HG02885 (cell line): ENCODE measurements at regions not wholly inside any gene's neighbourhood (a gene's known extent, or its start where the extent isn't known, plus 50 kb on each side); places are given as distances from the start of the nearest gene placed in this dataset.
"Not testable (repeated sequence)": the region's sequence is repeated elsewhere in the genome, so short reads cannot be mapped to it uniquely, and the experiment has no call there.

Source experiments
- ATAC-seq: cut with Tn5 transposase; IDR thresholded peaks from one replicate; pipeline ENCODE4 v1.9.1; 2021; ENCODE audit warnings: mild to moderate bottlenecking; ENCODE audit not compliant: unreplicated experiment, poor library complexity

- no peak for ATAC-seq
These were observed 109.9 kb downstream of the TMEM182 start for GRCh38 chr2:102871707-102872106.

- ATAC-seq: no peak
These were observed 110.6 kb downstream of the TMEM182 start for GRCh38 chr2:102872388-102872787.

- not testable (repeated sequence) for ATAC-seq
These were observed 117.7 kb downstream of the TMEM182 start for GRCh38 chr2:102879513-102879912.

- ATAC-seq: no peak
These were observed 118.9 kb downstream of the TMEM182 start for GRCh38 chr2:102880731-102881130.

GRCh38 chr2:102886216-102886893 is 124.5 kb downstream of the TMEM182 start:
- no peak for ATAC-seq

GRCh38 chr2:102888514-102888913 is 126.7 kb downstream of the TMEM182 start:
- ATAC-seq: no peak

- no peak for ATAC-seq
These were observed 129.5 kb downstream of the TMEM182 start for GRCh38 chr2:102891296-102891695.

GRCh38 chr2:102892698-102893310 is 131.0 kb downstream of the TMEM182 start:
- no peak for ATAC-seq

GRCh38 chr2:102893870-102894269 is 132.0 kb downstream of the TMEM182 start:
- ATAC-seq: no peak

GRCh38 chr2:102895376-102895775 is 133.5 kb downstream of the TMEM182 start:
- no peak for ATAC-seq

GRCh38 chr2:102909240-102909639 is 147.4 kb downstream of the TMEM182 start:
- not testable (repeated sequence) for ATAC-seq

GRCh38 chr2:102910724-102911123 is 148.9 kb downstream of the TMEM182 start:
- no peak for ATAC-seq

GRCh38 chr2:102915128-102915527 is 153.3 kb downstream of the TMEM182 start:
- no peak for ATAC-seq

- ATAC-seq: no peak
These were observed 160.5 kb downstream of the TMEM182 start for GRCh38 chr2:102922321-102922720.

GRCh38 chr2:102925003-102925402 is 163.2 kb downstream of the TMEM182 start:
- ATAC-seq: no peak

GRCh38 chr2:102927854-102928267 is 166.0 kb downstream of the TMEM182 start:
- no peak for ATAC-seq

GRCh38 chr2:102929721-102930120 is 167.9 kb downstream of the TMEM182 start:
- ATAC-seq: no peak

- no peak for ATAC-seq
These were observed 170.7 kb downstream of the TMEM182 start for GRCh38 chr2:102932501-102932900.

- no peak for ATAC-seq
These were observed 177.4 kb downstream of the TMEM182 start for GRCh38 chr2:102939207-102939606.

GRCh38 chr2:102940684-102941083 is 178.9 kb downstream of the TMEM182 start:
- no peak for ATAC-seq

- ATAC-seq: no peak
These were observed 180.3 kb downstream of the TMEM182 start for GRCh38 chr2:102942107-102942506.

- no peak for ATAC-seq
These were observed 181.4 kb downstream of the TMEM182 start for GRCh38 chr2:102943251-102943650.
